Kidney epithelial cell (primary cell): ENCODE measurements at regions not wholly inside any gene's neighbourhood (a gene's known extent, or its start where the extent isn't known, plus 50 kb on each side); places are given as distances from the start of the nearest gene placed in this dataset.

Source experiments
- DNase-seq: peaks from one replicate; pipeline ENCODE4 v3.0.0-alpha.2; 2010; ENCODE audit warnings: low read depth
- H3K27me3 ChIP-seq: 2 replicates; pipeline ENCODE4 v1.6.0; 2011; ENCODE audit warnings: low read length; ENCODE audit not compliant: control insufficient read depth, insufficient read depth
- H3K36me3 ChIP-seq: 2 replicates; pipeline ENCODE4 v1.5.1; 2011; ENCODE audit warnings: low read length; ENCODE audit not compliant: control insufficient read depth, insufficient read depth
- H3K4me3 ChIP-seq: 2 replicates; pipeline ENCODE4 v1.5.1; 2011; ENCODE audit warnings: low read depth, mild to moderate bottlenecking, control low read depth, low read length
- TF ChIP-seq, protein P1 (sequence below): IDR thresholded peaks from 2 replicates; pipeline ENCODE4 v1.5.1; 2011; ENCODE audit warnings: mild to moderate bottlenecking, moderate library complexity, low read length, control low read depth, inconsistent platforms; ENCODE audit not compliant: insufficient read depth, poor library complexity, severe bottlenecking

DNA sequence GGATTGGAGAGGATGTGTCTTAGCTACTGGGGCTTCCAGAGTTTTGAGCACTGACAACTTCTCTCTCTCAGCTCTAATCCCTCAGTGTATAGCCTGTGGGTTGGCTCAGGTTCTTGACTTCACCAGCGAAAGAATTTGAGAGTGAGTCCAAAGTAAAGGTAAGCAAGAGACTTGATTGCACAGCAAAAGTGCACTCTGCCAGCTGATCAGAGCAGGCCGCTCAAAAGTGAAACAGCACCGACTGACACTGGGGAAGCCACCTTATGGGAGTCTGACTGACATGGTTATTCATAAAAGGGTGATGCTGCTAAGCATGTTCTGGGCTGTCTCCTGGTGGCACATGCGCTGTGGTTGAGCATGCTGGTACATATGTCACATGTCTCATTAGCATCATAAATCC, 389.5 kb downstream of the CBLN4 start:
- no peaks in the 10 kb centered on the region for H3K36me3 ChIP-seq
- no peak overlapping the region for H3K4me3 ChIP-seq
- no peak for DNase-seq
- TF ChIP-seq, protein P1, sequence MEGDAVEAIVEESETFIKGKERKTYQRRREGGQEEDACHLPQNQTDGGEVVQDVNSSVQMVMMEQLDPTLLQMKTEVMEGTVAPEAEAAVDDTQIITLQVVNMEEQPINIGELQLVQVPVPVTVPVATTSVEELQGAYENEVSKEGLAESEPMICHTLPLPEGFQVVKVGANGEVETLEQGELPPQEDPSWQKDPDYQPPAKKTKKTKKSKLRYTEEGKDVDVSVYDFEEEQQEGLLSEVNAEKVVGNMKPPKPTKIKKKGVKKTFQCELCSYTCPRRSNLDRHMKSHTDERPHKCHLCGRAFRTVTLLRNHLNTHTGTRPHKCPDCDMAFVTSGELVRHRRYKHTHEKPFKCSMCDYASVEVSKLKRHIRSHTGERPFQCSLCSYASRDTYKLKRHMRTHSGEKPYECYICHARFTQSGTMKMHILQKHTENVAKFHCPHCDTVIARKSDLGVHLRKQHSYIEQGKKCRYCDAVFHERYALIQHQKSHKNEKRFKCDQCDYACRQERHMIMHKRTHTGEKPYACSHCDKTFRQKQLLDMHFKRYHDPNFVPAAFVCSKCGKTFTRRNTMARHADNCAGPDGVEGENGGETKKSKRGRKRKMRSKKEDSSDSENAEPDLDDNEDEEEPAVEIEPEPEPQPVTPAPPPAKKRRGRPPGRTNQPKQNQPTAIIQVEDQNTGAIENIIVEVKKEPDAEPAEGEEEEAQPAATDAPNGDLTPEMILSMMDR, result no peak
- H3K27me3 ChIP-seq, result no peaks in the 10 kb centered on the region

DNA sequence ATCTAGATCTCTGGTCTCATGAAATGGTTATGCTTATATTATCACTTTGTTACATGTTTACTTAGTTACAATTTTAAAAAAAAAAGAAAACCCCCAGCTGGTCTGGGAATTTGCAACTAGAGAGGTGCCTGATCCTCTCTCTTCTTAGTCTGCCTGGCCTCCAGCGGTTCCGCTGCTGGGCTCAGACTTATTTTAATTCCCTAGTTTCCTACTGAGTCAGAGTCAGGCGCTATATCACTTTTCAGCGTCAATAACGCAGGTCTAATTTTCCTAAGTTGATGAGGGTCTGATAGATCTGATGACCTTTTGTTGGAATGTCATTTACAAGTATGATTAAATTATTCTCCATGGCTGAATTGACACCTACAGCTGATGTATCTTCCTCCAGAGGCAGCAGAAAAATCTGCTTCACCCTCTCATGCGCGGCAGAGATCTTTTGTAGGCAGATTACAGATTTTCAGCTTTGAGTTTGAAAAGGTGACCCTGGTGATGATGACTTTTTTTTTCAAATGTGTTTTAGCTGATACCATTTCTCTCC, 391.0 kb downstream of the CBLN4 start:
- H3K4me3 ChIP-seq, result no peak overlapping the region
- H3K27me3 ChIP-seq, result no peaks in the 10 kb centered on the region
- DNase-seq, result no peak
- no peaks in the 10 kb centered on the region for H3K36me3 ChIP-seq
- TF ChIP-seq, protein P1, result no peak

DNA sequence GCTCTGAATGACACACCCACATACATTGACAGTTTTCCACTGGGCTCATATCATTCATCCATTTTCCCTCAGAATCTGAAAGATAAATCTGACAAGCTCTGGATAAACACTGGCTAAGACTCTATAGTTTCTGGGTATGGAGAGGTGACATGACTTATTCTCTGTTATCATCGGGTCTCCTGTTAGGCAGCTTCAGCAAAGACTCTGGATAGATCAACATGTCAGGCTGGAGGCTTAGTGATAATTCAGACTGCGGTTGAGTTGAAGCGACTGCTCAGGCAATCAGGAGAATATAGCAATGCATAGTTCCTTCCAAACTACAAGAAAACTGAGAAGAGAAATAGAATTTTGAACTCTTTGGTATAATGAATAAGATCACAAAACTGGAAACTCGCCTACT, 394.6 kb downstream of the CBLN4 start:
- TF ChIP-seq, protein P1, result no peak
- Histone ChIP-seq H3K36me3 (no peaks in the 10 kb centered on the region), H3K4me3 (no peak overlapping the region), H3K27me3 (no peaks in the 10 kb centered on the region)
- no peak for DNase-seq

DNA sequence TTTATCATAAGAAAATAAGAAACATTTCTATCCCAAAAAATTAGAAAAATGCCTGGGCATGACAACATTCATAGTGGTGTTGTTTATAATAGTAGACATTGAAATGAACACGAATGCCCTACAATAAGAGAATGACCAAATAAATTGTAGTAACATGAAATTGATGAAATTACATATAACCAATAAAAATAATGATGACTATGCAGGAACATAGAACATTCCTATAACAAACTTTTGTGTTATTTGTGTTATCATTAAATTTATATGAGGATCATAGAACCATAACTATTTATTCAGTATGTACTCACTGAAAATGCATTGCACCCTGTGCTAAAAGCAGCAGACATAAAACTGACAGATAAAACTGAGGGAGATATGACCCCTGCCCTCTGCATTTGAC, 399.7 kb downstream of the CBLN4 start:
- no peak overlapping the region for H3K4me3 ChIP-seq
- TF ChIP-seq, protein P1, result no peak
- H3K27me3 ChIP-seq, result no peaks in the 10 kb centered on the region
- DNase-seq, result no peak
- no peaks in the 10 kb centered on the region for H3K36me3 ChIP-seq

DNA sequence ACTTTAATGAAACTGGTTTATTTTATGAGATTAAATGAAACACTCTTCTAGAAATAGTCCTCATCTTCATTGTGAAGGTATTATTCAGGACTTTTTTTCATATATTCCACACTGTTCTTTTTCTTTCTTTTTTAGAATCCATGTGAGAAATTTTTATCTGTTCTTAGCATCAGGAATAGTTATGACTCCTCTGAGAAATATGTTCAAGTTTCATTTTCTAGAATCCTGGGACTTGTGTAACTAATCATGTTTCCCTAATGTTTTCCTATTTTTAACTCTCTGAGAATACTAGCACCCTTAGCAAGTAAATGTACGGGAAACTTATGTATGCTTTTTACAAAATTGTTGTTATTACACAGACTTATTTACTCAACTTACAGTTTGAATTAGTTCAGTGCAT, 407.8 kb downstream of the CBLN4 start:
- Histone ChIP-seq H3K4me3 (no peak overlapping the region), H3K27me3 (no peaks in the 10 kb centered on the region), H3K36me3 (no peaks in the 10 kb centered on the region)
- no peak for DNase-seq
- TF ChIP-seq, protein P1, result no peak

DNA sequence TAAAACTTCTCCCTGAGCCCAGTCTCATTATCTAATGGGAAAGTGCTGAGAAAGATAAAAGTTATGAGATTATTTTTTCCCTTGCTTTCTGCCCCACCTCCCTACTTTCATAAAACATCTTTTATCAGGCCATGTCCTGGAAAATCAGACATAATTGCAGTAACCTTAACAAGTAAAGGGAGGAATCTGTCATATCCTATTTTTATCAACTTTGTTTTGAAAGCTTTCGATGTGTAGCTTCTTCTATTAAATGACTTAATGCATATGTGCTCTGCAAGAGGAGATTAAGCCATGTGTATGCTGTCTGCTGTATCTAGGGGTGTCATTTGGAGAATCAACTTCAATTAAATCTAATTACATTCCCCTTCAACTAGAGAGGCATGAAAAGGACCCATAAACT, 408.9 kb downstream of the CBLN4 start:
- Histone ChIP-seq H3K27me3 (no peaks in the 10 kb centered on the region), H3K4me3 (no peak overlapping the region), H3K36me3 (no peaks in the 10 kb centered on the region)
- DNase-seq, result no peak
- TF ChIP-seq, protein P1, result no peak
